ENCODE measurements at regions not wholly inside any gene's neighbourhood (a gene's known extent, or its start where the extent isn't known, plus 50 kb on each side); places are given as distances from the start of the nearest gene placed in this dataset.

- peaks cover 2% of the 10 kb centered on the region for H3K9me3 ChIP-seq (ENCODE audit: insufficient read depth, low read depth, low read length)
- TF ChIP-seq EZH2 (IDR thresholded peaks at IDR 0.05; ENCODE audit: insufficient read depth, low read length) (no peak), CTCF (IDR thresholded peaks at IDR 0.05; ENCODE audit: insufficient read depth, low read depth, low read length) (no peak)
- no peak overlapping the region for H3K9ac ChIP-seq (ENCODE audit: low read length)
- Mint-ChIP-seq H3K9me3 (ENCODE audit: unreplicated experiment) (peaks cover 1% of the 10 kb centered on the region), H3K4me3 (ENCODE audit: unreplicated experiment) (no peak overlapping the region), H3K4me1 (ENCODE audit: low read depth, unreplicated experiment) (peaks cover 7% of the 10 kb centered on the region), H3K27me3 (ENCODE audit: low read depth, unreplicated experiment) (no peaks in the 10 kb centered on the region), H3K36me3 (ENCODE audit: low read depth, unreplicated experiment) (no peaks in the 10 kb centered on the region), H3K27ac (ENCODE audit: unreplicated experiment) (no peak overlapping the region)
- no peak for DNase-seq (ENCODE audit: low read depth)
- H3K36me3 ChIP-seq (ENCODE audit: insufficient read depth, low read length): no peaks in the 10 kb centered on the region
- no peak overlapping the region for H3K4me2 ChIP-seq (ENCODE audit: low read length)
- FAIRE-seq: no peak
- no peak overlapping the region for H3K27ac ChIP-seq (ENCODE audit: low read depth, low read length)
- H3K27me3 ChIP-seq (ENCODE audit: insufficient read depth, low read length): no peaks in the 10 kb centered on the region
- no peak overlapping the region for H3K4me3 ChIP-seq (ENCODE audit: insufficient read depth, low read depth, low read length)
- no peak overlapping the region for H2AFZ ChIP-seq (ENCODE audit: low read depth, low read length)
- H3K79me2 ChIP-seq (ENCODE audit: insufficient read depth, low read length): no peaks in the 10 kb centered on the region
- no peaks in the 10 kb centered on the region for H4K20me1 ChIP-seq (ENCODE audit: insufficient read depth, low read length)
- no peaks in the 10 kb centered on the region for H3K4me1 ChIP-seq (ENCODE audit: insufficient read depth, low read length)
These were observed 146.9 kb upstream of the MRPS30 start for GRCh38 chr5:44661851-44662250.

GRCh38 chr5:44660251-44660650 lies 148.5 kb upstream of the MRPS30 start:
- Histone ChIP-seq H2AFZ (ENCODE audit: low read depth, low read length) (no peak overlapping the region), H3K4me1 (ENCODE audit: insufficient read depth, low read length) (no peaks in the 10 kb centered on the region), H3K9ac (ENCODE audit: low read length) (no peak overlapping the region), H3K9me3 (ENCODE audit: insufficient read depth, low read depth, low read length) (peaks cover 2% of the 10 kb centered on the region), H3K36me3 (ENCODE audit: insufficient read depth, low read length) (no peaks in the 10 kb centered on the region), H4K20me1 (ENCODE audit: insufficient read depth, low read length) (no peaks in the 10 kb centered on the region), H3K27ac (ENCODE audit: low read depth, low read length) (no peak overlapping the region), H3K27me3 (ENCODE audit: insufficient read depth, low read length) (no peaks in the 10 kb centered on the region), H3K4me3 (ENCODE audit: insufficient read depth, low read depth, low read length) (no peak overlapping the region), H3K4me2 (ENCODE audit: low read length) (no peak overlapping the region), H3K79me2 (ENCODE audit: insufficient read depth, low read length) (no peaks in the 10 kb centered on the region)
- Mint-ChIP-seq H3K4me3 (ENCODE audit: unreplicated experiment) (no peak overlapping the region), H3K36me3 (ENCODE audit: low read depth, unreplicated experiment) (no peaks in the 10 kb centered on the region), H3K27ac (ENCODE audit: unreplicated experiment) (no peak overlapping the region), H3K4me1 (ENCODE audit: low read depth, unreplicated experiment) (peaks cover 5% of the 10 kb centered on the region), H3K27me3 (ENCODE audit: low read depth, unreplicated experiment) (no peaks in the 10 kb centered on the region), H3K9me3 (ENCODE audit: unreplicated experiment) (peaks cover 11% of the 10 kb centered on the region)
- TF ChIP-seq EZH2 (IDR thresholded peaks at IDR 0.05; ENCODE audit: insufficient read depth, low read length) (no peak), CTCF (IDR thresholded peaks at IDR 0.05; ENCODE audit: insufficient read depth, low read depth, low read length) (no peak)
- DNase-seq (ENCODE audit: low read depth) (no peak), FAIRE-seq (no peak)

- Histone ChIP-seq H3K27ac (ENCODE audit: low read depth, low read length) (no peak overlapping the region), H3K79me2 (ENCODE audit: insufficient read depth, low read length) (no peaks in the 10 kb centered on the region), H3K4me3 (ENCODE audit: insufficient read depth, low read depth, low read length) (no peak overlapping the region), H3K4me1 (ENCODE audit: insufficient read depth, low read length) (no peaks in the 10 kb centered on the region), H4K20me1 (ENCODE audit: insufficient read depth, low read length) (no peaks in the 10 kb centered on the region), H3K4me2 (ENCODE audit: low read length) (no peak overlapping the region), H3K36me3 (ENCODE audit: insufficient read depth, low read length) (no peaks in the 10 kb centered on the region), H3K27me3 (ENCODE audit: insufficient read depth, low read length) (no peaks in the 10 kb centered on the region), H2AFZ (ENCODE audit: low read depth, low read length) (no peak overlapping the region), H3K9me3 (ENCODE audit: insufficient read depth, low read depth, low read length) (peaks cover 2% of the 10 kb centered on the region), H3K9ac (ENCODE audit: low read length) (no peak overlapping the region)
- Mint-ChIP-seq H3K27ac (ENCODE audit: unreplicated experiment) (no peak overlapping the region), H3K4me1 (ENCODE audit: low read depth, unreplicated experiment) (peaks cover 3% of the 10 kb centered on the region), H3K27me3 (ENCODE audit: low read depth, unreplicated experiment) (no peaks in the 10 kb centered on the region), H3K4me3 (ENCODE audit: unreplicated experiment) (no peak overlapping the region), H3K36me3 (ENCODE audit: low read depth, unreplicated experiment) (no peaks in the 10 kb centered on the region), H3K9me3 (ENCODE audit: unreplicated experiment) (peaks cover 11% of the 10 kb centered on the region)
- FAIRE-seq: no peak
- DNase-seq (ENCODE audit: low read depth): no peak
- TF ChIP-seq CTCF (IDR thresholded peaks at IDR 0.05; ENCODE audit: insufficient read depth, low read depth, low read length) (no peak), EZH2 (IDR thresholded peaks at IDR 0.05; ENCODE audit: insufficient read depth, low read length) (no peak)
These were observed 149.4 kb upstream of the MRPS30 start for GRCh38 chr5:44659334-44659733.

Measured in astrocyte (in vitro differentiated cells and primary cell).